D721Med (cell line): ENCODE measurements at regions not wholly inside any gene's neighbourhood (a gene's known extent, or its start where the extent isn't known, plus 50 kb on each side); places are given as distances from the start of the nearest gene placed in this dataset.

ENCODE experiments used
- DNase-seq: peaks from one replicate; pipeline ENCODE4 v3.0.0; 2011; ENCODE audit warnings: low spot score; ENCODE audit not compliant: insufficient read length
- FAIRE-seq: peaks from 2 replicates; lab custom pipeline; 2011; peaks lifted over from hg19 to GRCh38; lab: Jason Lieb, UNC
- TF ChIP-seq, protein P1 (sequence below): IDR thresholded peaks from 2 replicates; pipeline ENCODE4 v1.5.1; 2012; ENCODE audit warnings: mild to moderate bottlenecking, control low read depth; ENCODE audit not compliant: insufficient read depth; ENCODE audit errors: missing control alignments

DNA sequence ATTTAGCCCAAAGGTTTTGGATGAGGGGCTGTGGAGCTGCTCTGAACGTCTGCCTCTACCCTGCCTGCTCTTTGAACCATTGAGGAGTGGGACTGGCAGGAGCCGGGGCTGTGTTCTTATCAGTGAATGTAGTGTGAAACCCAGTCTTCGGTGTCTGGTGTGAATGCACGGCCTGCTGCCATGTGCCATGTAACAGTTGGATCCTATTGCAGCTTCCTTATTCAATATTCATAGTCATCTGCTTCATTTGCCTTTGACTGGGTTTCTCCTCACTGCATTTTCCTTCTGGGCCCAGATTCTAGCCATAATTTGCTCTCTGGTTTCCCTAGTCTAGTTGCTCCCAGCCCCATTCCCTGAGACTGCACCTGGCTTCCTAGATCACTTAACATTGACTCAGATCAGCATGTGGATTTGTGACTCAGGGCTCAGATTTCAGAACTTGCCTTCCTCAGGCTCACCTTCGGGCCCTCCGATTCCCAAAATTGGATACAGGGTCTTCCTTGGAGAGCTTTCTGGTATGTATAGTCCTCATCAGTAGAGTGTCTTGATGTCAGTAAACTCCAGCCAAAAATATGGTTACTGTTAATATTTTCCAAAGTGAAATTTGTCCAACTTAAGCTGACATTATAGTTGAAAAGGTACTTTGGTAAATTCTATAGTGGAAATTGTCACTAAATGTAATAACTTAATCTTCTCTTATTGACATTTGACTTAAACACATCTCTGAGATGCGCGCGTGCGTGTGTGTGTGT is 94.0 kb upstream of the DDIT4L start:
- FAIRE-seq (no peak), DNase-seq (no peak)
- TF ChIP-seq, protein P1, sequence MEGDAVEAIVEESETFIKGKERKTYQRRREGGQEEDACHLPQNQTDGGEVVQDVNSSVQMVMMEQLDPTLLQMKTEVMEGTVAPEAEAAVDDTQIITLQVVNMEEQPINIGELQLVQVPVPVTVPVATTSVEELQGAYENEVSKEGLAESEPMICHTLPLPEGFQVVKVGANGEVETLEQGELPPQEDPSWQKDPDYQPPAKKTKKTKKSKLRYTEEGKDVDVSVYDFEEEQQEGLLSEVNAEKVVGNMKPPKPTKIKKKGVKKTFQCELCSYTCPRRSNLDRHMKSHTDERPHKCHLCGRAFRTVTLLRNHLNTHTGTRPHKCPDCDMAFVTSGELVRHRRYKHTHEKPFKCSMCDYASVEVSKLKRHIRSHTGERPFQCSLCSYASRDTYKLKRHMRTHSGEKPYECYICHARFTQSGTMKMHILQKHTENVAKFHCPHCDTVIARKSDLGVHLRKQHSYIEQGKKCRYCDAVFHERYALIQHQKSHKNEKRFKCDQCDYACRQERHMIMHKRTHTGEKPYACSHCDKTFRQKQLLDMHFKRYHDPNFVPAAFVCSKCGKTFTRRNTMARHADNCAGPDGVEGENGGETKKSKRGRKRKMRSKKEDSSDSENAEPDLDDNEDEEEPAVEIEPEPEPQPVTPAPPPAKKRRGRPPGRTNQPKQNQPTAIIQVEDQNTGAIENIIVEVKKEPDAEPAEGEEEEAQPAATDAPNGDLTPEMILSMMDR, result no peak

DNA sequence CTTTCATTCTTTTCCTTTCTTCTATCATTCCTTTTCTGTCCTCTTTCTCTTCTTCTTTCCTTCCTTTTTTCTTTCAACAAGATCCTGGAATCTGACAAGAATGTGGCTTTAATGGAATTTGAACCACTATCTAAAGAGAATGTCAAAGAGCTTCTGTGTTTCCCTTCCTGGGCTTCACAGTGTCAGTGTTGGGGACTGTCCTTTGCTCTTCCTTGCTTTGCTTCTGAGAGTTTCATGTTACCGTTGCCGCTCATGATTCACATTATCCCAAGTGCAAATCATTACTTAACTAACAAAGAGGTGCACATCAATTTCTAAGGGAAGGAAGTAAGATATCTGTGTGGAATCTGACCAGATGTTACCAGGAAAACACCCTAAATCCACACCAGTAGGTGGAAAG is 90.5 kb upstream of the DDIT4L start:
- DNase-seq, result no peak

DNA sequence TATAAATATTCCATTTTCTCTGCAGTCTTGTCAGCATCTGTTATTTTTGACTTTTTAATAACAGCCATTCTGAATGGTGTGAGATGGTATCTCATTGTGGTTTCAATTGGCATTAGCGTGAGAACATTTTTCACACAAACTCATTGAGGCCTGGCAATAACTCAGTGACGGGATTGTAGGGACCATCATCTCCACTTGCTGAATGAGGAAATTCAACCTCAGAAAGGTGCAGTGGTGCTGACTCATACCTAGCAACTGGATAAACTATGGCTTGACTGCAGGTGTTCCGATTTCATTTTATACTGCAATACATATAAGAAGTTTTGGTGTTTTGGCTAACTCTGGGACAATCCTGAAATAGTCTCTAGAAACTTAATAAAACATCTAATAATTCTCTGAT is 88.3 kb upstream of the DDIT4L start:
- TF ChIP-seq, protein P1, result no peak
- DNase-seq (no peak), FAIRE-seq (no peak)

More for the DNA sequence above, 90.5 kb upstream of the DDIT4L start:
- FAIRE-seq, result no peak
- TF ChIP-seq, protein P1, result no peak

DNA sequence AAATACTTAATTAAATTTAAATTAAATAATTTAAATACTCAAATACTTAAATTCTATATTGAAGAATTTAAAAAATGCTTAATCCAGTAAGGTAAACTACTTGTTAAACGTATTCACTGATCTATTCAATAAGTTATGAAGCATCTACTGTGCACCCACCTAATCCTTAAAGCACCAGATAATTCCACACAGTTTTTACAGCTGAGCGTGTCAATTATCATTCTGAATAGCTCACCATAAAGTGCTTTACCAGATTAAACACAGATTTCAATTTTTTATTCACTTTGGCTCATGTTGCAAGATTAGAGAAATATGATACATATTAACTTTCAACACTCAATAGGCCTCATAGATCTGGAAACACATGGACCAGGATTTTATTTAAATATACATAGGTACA is 79.2 kb upstream of the DDIT4L start:
- TF ChIP-seq, protein P1, result no peak
- FAIRE-seq (peak; percentile 90), DNase-seq (no peak)

DNA sequence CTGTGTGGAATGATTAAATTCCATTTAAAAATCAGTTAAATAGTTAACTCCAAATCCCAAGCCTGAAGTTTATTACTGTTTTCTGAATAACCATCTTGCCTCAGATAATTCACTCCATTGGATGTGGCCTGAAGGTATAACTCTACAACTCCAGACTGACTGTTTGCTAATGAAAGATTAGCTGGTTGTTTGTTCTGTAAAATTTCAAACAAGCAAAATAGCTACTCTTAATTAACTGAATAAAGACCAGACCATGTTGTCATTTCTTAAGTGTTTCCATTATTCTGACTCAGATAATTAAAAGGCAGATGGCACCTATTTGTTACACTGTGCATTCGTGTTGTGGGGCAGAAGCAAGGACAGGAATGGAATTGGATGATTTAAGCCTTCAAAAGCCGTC is 78.5 kb upstream of the DDIT4L start:
- FAIRE-seq, result no peak
- TF ChIP-seq, protein P1, result no peak
- DNase-seq, result no peak

DNA sequence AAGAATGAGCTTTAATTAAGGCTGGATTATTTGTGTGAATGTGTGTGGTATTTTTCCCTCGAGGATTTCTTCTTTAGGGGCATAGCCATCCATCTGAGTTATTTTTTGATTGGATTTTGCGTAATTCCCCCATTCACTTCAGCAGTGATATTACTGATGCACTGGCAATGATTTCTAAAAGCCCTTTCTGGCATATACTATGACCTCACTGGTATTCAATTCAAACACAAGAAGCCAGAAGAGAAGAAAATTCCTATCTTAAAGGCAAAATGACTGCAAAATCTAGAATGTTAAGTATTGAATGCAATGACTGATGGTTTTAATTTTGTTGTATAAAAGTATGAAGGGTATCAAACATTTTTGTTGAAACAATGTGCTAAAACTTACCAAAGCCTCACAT is 71.1 kb upstream of the DDIT4L start:
- FAIRE-seq (no peak), DNase-seq (no peak)
- TF ChIP-seq, protein P1, result no peak

DNA sequence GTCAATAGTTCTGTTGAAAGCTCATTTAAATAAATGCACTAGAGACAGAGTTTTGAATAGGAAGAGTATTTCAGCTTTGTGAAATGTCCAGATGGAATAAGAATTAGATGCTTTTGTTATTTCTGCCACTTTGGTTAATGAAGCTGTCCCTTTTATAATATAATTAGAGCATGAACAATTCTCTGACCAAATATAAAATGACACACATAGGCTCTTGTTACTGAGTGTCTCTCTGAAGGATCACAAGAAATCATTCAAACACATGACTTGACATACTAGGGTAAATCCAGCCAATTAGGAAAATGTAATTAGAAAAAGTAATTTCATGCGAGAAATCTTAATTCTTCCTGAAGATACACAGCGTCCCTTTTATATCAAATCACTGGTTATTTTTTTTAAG is 68.4 kb upstream of the DDIT4L start:
- TF ChIP-seq, protein P1, result no peak

More for the DNA sequence above, 68.4 kb upstream of the DDIT4L start:
- FAIRE-seq (no peak), DNase-seq (no peak)
